ENCODE measurements at regions not wholly inside any gene's neighbourhood (a gene's known extent, or its start where the extent isn't known, plus 50 kb on each side); places are given as distances from the start of the nearest gene placed in this dataset.

GRCh38 chr13:19060311-19061002 is 121.2 kb downstream of the TUBA3C start:
- H3K4me3 Mint-ChIP-seq: no peak overlapping the region
- H2BK5ac ChIP-seq (ENCODE audit: insufficient read length, low read length): no peak overlapping the region
- H4K5ac ChIP-seq (ENCODE audit: insufficient read length, low read depth, low read length): no peak overlapping the region
- no peak overlapping the region for H2BK120ac ChIP-seq (ENCODE audit: low read depth, low read length, poor library complexity, severe bottlenecking)
- no peak overlapping the region for H4K91ac ChIP-seq (ENCODE audit: insufficient read length, low read depth, low read length)
- no peak overlapping the region for H4K8ac ChIP-seq (replicated peaks; ENCODE audit: insufficient read length, low read depth, low read length)
- H3K23ac ChIP-seq (ENCODE audit: insufficient read length, low read depth, low read length): no peak overlapping the region
- H3K79me1 ChIP-seq (ENCODE audit: insufficient read depth, low read depth, low read length, poor library complexity, severe bottlenecking): no peaks in the 10 kb centered on the region
- no peaks in the 10 kb centered on the region for H4K20me1 ChIP-seq (ENCODE audit: control insufficient read depth, insufficient read depth, insufficient read length)
- peaks cover 92% of the 10 kb centered on the region for H3K9me3 ChIP-seq (ENCODE audit: control insufficient read depth, low read depth, low read length)
- peaks cover 2% of the 10 kb centered on the region for H3K27me3 Mint-ChIP-seq (ENCODE audit: low read depth)
- no peaks in the 10 kb centered on the region for H3K23me2 ChIP-seq (ENCODE audit: insufficient read length, low read depth, low read length, poor library complexity, severe bottlenecking)
- WGBS (ENCODE audit: extremely low coverage, insufficient read length, low lambda C conversion rate): no CpG with 5 or more reads among the region's 13 CpGs
- peaks cover 9 to 21% (median 16%) of the 10 kb centered on the region in 3 experiments; a peak in 6 of 7 replicates for H3K36me3 Mint-ChIP-seq (ENCODE audit: insufficient read depth in 1 of 3, low read depth in 3 of 3)
- H3K27ac ChIP-seq (ENCODE audit: insufficient read length, low read depth, low read length): no peak overlapping the region
- DNase-seq: no peak
- H3K4me1 Mint-ChIP-seq: no peaks in the 10 kb centered on the region
- H3K27ac Mint-ChIP-seq: no peak overlapping the region
- H3K4ac ChIP-seq (ENCODE audit: low read depth, low read length): no peak overlapping the region
- H3K79me2 ChIP-seq (ENCODE audit: insufficient read depth, low read length): no peaks in the 10 kb centered on the region
- H3K4me2 ChIP-seq (ENCODE audit: insufficient read depth, insufficient read length, low read length): no peak overlapping the region
- no peaks in the 10 kb centered on the region for H3K27me3 ChIP-seq (ENCODE audit: insufficient read depth, low read length)
- no peak overlapping the region for H3K56ac ChIP-seq (ENCODE audit: insufficient read length, low read depth, low read length)
- no peak overlapping the region for H3K14ac ChIP-seq (ENCODE audit: insufficient read depth, low read length)
- H2BK12ac ChIP-seq (ENCODE audit: insufficient read length, low read depth, low read length): no peak overlapping the region
- no peak overlapping the region for H2AK5ac ChIP-seq (ENCODE audit: insufficient read length, low read length)
- TF ChIP-seq, protein P1, sequence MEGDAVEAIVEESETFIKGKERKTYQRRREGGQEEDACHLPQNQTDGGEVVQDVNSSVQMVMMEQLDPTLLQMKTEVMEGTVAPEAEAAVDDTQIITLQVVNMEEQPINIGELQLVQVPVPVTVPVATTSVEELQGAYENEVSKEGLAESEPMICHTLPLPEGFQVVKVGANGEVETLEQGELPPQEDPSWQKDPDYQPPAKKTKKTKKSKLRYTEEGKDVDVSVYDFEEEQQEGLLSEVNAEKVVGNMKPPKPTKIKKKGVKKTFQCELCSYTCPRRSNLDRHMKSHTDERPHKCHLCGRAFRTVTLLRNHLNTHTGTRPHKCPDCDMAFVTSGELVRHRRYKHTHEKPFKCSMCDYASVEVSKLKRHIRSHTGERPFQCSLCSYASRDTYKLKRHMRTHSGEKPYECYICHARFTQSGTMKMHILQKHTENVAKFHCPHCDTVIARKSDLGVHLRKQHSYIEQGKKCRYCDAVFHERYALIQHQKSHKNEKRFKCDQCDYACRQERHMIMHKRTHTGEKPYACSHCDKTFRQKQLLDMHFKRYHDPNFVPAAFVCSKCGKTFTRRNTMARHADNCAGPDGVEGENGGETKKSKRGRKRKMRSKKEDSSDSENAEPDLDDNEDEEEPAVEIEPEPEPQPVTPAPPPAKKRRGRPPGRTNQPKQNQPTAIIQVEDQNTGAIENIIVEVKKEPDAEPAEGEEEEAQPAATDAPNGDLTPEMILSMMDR (conservative IDR thresholded peaks at IDR 0.05): no peak
- H3K4me1 ChIP-seq (ENCODE audit: insufficient read depth, low read length): no peaks in the 10 kb centered on the region
- H2BK15ac ChIP-seq (ENCODE audit: low read depth, low read length): no peak overlapping the region
- H3T11ph ChIP-seq (ENCODE audit: low read length): no peak overlapping the region
- no peak overlapping the region for H2AFZ ChIP-seq (ENCODE audit: low read length)
- peaks cover 97 to 98% of the 10 kb centered on the region in 2 experiments for H3K9me3 Mint-ChIP-seq
- no peak overlapping the region for H2BK20ac ChIP-seq (ENCODE audit: low read depth, low read length, poor library complexity, severe bottlenecking)
- no peak overlapping the region for H3K18ac ChIP-seq (ENCODE audit: insufficient read length, low read depth, low read length)
- no peak overlapping the region for H3K9ac ChIP-seq (ENCODE audit: extremely low read depth, insufficient read length, low read length)
